ENCODE measurements at regions not wholly inside any gene's neighbourhood (a gene's known extent, or its start where the extent isn't known, plus 50 kb on each side); places are given as distances from the start of the nearest gene placed in this dataset.
A peak's percentile ranks its signal among the peaks of the same experiment; 100 is the strongest.

DNA sequence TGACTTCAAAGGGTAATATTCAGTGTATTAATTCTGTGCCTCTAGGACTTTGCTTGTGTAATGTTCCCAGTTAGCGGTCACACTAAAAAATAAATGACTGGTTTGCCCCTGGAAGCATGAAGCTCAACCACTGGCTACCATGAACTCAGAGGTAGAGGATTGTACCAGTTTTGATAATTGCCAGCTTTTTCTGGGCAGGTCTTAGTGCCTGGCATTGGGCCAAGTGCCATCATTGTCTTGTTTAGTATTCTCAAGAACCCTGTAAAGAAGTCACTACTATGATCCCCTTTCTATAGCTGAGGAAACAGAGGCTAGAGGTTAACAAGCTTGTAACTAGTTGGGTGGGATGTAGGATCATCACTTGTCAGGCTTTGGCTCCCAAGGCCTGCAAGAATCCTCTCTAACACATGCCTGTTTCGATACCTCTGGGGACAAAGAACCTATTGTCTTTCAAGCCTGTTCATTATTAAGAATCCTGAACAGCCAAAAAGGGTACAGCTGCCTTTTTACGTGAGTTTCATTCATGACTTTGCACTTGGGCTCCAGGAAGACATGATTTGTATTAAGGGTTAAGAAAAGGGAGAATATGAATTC is 121.9 kb upstream of the JUN start:
- no peak for DNase-seq (ENCODE audit: low read depth)
- no peaks in the 10 kb centered on the region for H3K36me3 ChIP-seq (ENCODE audit: control insufficient read depth, insufficient read depth, low read length)
- FAIRE-seq = no peak
- H3K27me3 ChIP-seq (ENCODE audit: control insufficient read depth, insufficient read depth, low read length) = no peaks in the 10 kb centered on the region
- no peak overlapping the region for H3K4me3 ChIP-seq (ENCODE audit: low read depth, low read length)
- TF ChIP-seq, protein P1, sequence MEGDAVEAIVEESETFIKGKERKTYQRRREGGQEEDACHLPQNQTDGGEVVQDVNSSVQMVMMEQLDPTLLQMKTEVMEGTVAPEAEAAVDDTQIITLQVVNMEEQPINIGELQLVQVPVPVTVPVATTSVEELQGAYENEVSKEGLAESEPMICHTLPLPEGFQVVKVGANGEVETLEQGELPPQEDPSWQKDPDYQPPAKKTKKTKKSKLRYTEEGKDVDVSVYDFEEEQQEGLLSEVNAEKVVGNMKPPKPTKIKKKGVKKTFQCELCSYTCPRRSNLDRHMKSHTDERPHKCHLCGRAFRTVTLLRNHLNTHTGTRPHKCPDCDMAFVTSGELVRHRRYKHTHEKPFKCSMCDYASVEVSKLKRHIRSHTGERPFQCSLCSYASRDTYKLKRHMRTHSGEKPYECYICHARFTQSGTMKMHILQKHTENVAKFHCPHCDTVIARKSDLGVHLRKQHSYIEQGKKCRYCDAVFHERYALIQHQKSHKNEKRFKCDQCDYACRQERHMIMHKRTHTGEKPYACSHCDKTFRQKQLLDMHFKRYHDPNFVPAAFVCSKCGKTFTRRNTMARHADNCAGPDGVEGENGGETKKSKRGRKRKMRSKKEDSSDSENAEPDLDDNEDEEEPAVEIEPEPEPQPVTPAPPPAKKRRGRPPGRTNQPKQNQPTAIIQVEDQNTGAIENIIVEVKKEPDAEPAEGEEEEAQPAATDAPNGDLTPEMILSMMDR (IDR thresholded peaks at IDR 0.05; ENCODE audit: insufficient read depth, low read length, severe bottlenecking) = no peak

DNA sequence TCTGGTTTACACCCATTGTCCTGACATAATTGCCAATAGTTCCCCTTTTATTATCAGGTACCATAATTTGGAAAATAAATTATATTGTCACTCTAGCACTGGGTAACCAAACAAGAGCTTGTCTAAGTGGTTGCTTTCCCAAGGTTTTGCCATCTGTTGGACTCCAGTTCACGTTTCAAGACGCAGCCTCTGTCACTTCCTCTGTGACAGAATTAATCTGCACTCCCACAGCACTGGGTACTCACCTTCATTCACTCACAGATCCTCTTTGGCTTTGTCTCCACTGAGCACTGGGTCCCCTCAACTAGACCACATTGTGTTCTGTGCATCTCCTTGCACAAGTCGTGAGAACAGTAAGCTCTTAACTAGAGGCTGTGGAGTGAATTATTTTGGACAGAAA is 123.6 kb upstream of the JUN start:
- TF ChIP-seq, protein P1 (IDR thresholded peaks at IDR 0.05; ENCODE audit: insufficient read depth, low read length, severe bottlenecking) = no peak
- Histone ChIP-seq H3K27me3 (ENCODE audit: control insufficient read depth, insufficient read depth, low read length) (no peaks in the 10 kb centered on the region), H3K4me3 (ENCODE audit: low read depth, low read length) (no peak overlapping the region), H3K36me3 (ENCODE audit: control insufficient read depth, insufficient read depth, low read length) (no peaks in the 10 kb centered on the region)
- DNase-seq (ENCODE audit: low read depth) (no peak), FAIRE-seq (no peak)

DNA sequence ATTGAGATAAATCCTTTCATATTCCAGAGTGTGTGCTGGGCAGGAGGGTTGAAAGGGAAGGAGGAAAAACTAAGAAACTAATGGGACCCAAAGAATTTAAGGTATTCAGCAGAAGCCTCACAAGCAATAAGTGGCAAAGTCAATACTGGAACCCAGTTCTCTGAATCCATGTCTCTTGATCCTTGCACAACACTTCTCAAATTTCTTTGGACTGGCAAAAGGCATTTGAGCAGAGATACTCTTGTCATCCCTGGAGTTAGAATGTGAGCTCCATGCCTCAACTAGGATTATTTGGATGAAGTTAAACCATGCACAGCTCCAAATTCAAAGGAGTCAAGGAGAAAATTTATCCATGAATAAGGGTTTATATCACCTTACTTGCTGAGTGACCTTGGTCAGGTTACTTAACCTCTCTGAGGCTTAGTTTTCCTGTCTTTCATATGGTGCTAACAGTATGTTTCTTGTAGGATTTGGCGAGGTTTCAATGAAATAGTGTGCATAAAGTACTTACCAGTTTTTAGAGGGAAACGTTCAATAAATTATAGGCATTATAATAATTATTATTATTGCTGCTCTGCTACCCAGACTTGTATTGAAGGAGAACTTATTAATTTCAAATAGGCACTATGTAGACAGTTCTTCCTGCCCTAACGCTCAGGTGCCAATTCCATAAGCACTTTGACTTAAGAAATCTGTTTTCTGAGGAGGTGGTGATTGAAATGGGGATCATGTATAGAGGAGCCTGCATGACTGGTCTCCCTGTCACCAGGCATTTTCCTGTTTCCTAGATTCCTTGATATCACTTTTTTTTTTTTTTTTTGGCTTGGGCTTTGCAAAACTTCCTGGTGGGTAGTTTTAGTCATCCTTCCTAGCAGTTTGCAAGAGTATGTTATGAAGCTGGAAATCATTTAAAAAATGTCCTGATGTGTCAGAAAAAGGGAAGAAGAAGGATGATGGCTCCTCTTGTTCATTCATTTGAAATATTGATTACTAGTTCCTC is 125.0 kb upstream of the JUN start:
- Histone ChIP-seq H3K27me3 (ENCODE audit: control insufficient read depth, insufficient read depth, low read length) (no peaks in the 10 kb centered on the region), H3K4me3 (ENCODE audit: low read depth, low read length) (no peak overlapping the region), H3K36me3 (ENCODE audit: control insufficient read depth, insufficient read depth, low read length) (no peaks in the 10 kb centered on the region)
- FAIRE-seq (no peak), DNase-seq (ENCODE audit: low read depth) (peak; percentile 97)
- TF ChIP-seq, protein P1 (IDR thresholded peaks at IDR 0.05; ENCODE audit: insufficient read depth, low read length, severe bottlenecking) = no peak

DNA sequence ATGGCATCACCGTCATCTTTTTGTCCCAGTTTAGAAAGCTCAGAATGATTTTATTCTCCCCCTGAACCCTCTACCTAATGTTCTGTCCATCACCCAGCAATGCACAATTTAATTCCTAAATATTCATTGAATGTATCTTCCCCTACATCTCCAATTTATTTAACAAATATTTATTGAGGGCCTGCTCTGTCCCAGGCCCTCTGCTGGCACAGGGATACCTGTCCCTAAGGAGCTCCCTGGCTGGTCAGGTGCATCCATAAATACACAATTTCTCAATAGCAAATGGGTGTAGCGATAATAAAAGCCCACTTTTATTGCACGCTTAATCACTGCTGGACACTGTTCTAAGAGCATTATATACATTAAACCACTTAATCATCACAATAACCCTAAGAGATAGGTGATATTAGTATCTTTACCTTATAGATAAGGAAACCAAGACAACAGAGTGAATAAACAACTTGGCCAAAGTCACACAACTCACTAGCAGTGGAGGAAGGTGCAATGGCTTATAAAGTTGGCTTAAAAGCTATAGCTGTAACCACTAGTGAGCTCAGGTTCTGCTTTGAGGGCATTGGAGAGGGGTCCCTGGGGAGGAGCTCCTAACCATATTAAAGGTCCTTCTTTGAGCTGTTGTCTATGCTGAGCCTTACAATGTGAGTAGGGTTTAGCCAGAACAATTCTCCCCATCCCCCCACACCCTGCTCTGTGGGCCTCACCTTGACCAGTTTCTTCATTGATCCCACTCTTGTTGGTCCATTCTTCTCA is 126.3 kb upstream of the JUN start:
- Histone ChIP-seq H3K27me3 (ENCODE audit: control insufficient read depth, insufficient read depth, low read length) (no peaks in the 10 kb centered on the region), H3K4me3 (ENCODE audit: low read depth, low read length) (no peak overlapping the region), H3K36me3 (ENCODE audit: control insufficient read depth, insufficient read depth, low read length) (no peaks in the 10 kb centered on the region)
- FAIRE-seq (no peak), DNase-seq (ENCODE audit: low read depth) (no peak)
- TF ChIP-seq, protein P1 (IDR thresholded peaks at IDR 0.05; ENCODE audit: insufficient read depth, low read length, severe bottlenecking) = no peak

DNA sequence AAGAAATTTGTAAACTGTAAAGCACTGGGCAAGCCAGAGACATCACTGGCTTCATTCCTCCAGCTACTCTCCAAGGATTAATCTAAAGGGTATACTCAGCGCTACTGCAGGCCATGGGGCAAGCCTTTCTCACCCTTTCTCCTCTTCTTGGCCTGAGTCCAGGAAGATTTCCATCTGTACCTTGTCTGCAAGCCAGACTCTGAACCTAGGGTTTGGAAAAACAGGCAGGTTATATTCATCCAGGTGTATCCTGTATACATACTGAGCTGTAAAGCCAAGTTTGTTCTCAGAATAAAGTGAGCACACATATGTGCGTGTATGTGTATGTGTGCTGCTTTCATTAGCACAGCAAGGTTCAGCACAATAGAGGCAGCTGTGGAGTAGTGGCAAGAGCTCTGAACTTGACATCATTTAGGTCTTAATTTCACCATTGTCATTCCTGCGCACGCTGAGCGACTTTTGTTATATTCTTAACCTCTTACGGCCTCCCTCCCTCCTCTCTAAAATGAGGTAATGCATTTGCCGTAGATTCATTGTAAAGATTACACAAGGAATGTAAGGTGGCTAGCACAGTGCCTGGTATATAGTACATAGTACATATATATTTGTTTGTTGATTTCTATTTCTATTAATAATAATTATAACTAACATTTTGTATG is 128.1 kb upstream of the JUN start:
- H3K4me3 ChIP-seq (ENCODE audit: low read depth, low read length) = no peak overlapping the region
- FAIRE-seq (no peak), DNase-seq (ENCODE audit: low read depth) (no peak)
- H3K36me3 ChIP-seq (ENCODE audit: control insufficient read depth, insufficient read depth, low read length) = no peaks in the 10 kb centered on the region
- no peaks in the 10 kb centered on the region for H3K27me3 ChIP-seq (ENCODE audit: control insufficient read depth, insufficient read depth, low read length)
- TF ChIP-seq, protein P1 (IDR thresholded peaks at IDR 0.05; ENCODE audit: insufficient read depth, low read length, severe bottlenecking) = no peak
